HCT116 (cell line): ENCODE measurements at regions not wholly inside any gene's neighbourhood (a gene's known extent, or its start where the extent isn't known, plus 50 kb on each side); places are given as distances from the start of the nearest gene placed in this dataset.

ENCODE experiments used
- ATAC-seq: fragments of 200-7000 bp; cut with Tn5 transposase; 2 replicates; pipeline ENCODE4 v1.9.1; 2020; ENCODE audit warnings: mild to moderate bottlenecking, moderate library complexity
- BruUV-seq: library from RNA; stranded (reverse); fragments of 400-500 nt; replicated peaks from 2 replicates; lab custom pipeline; 2021; lab: Mats Ljungman, UMichigan
- CTCF ChIA-PET: fragments of 300-600 bp; sonication (Branson Sonifier 250); formaldehyde crosslinking; loops from one replicate; lab custom pipeline; 2021; ENCODE audit warnings: antibody characterized with exemption; lab: Charles Lee
- POLR2A ChIA-PET: fragments of 300-600, 350-600 bp; sonication (Branson Sonifier 250); formaldehyde crosslinking; loops from one replicate; lab custom pipeline; 2021; ENCODE audit warnings: antibody characterized with exemption; lab: Charles Lee
- RAD21 ChIA-PET, 2 experiments: fragments of 300-600 bp; sonication (Branson Sonifier 250); formaldehyde crosslinking; loops; one replicate each; lab custom pipeline; 2023; ENCODE audit warnings: low total read pairs in 2 of 2; ENCODE audit not compliant: uncharacterized antibody in 2 of 2, unreplicated experiment in 2 of 2, low non-redundant PET in 1 of 2; lab: Charles Lee
- DNase-seq: peaks from one replicate; pipeline ENCODE4 v3.0.0-alpha.2; 2010; ENCODE audit warnings: low read depth, low spot score
- H2AFZ ChIP-seq: fragments of 200-600 bp; shearing (Covaris generic), sonication (generic); 2 replicates; pipeline ENCODE4 v1.6.1; 2017; ENCODE audit warnings: low read depth, mixed run types, mixed read lengths, antibody characterized with exemption, low read length; ENCODE audit not compliant: poor library complexity, severe bottlenecking
- H3K27ac ChIP-seq: 2 replicates; pipeline ENCODE4 v1.5.1; 2012; ENCODE audit warnings: low read depth, low read length
- H3K27me3 ChIP-seq: fragments of 200-600 bp; sonication (generic); 2 replicates; pipeline ENCODE4 v1.6.1; 2016; ENCODE audit warnings: mixed run types, low read length, mixed read lengths; ENCODE audit not compliant: insufficient read depth
- H3K36me3 ChIP-seq, 2 experiments: fragments of 200-500 bp in 1 of 2; fragments of 200-600 bp in 1 of 2; sonication (Bioruptor generic) in 1 of 2; sonication (generic) in 1 of 2; 2 replicates each; pipeline versions ENCODE4 v1.5.1 to v1.6.1; 2014 to 2016; ENCODE audit warnings: low read length in 2 of 2, inconsistent platforms in 1 of 2, mixed read lengths in 1 of 2, mixed run types in 1 of 2; ENCODE audit not compliant: insufficient read depth in 2 of 2, control insufficient read depth in 1 of 2
- H3K4me1 ChIP-seq, 2 experiments: fragments of 200-600 bp in 1 of 2; sonication (generic) in 1 of 2; 2 replicates each; pipeline versions ENCODE4 v1.5.1 to v1.6.1; 2012 to 2017; ENCODE audit warnings: low read length in 2 of 2, inconsistent platforms in 1 of 2, mild to moderate bottlenecking in 1 of 2, mixed read lengths in 1 of 2, mixed run types in 1 of 2, moderate library complexity in 1 of 2; ENCODE audit not compliant: insufficient read depth in 2 of 2, control insufficient read depth in 1 of 2
- H3K4me2 ChIP-seq: fragments of 200-600 bp; sonication (generic); 2 replicates; pipeline ENCODE4 v1.6.1; 2017; ENCODE audit warnings: mixed run types, low read length, mixed read lengths
- H3K4me3 ChIP-seq, 2 experiments: fragments of 200-600 bp in 1 of 2; sonication (generic) in 1 of 2; replicated peaks in 1 of 2; 2 replicates each; pipeline ENCODE4 v1.5.1; 2011 to 2016; ENCODE audit warnings: low read length in 2 of 2, control low read depth in 1 of 2, low read depth in 1 of 2, mild to moderate bottlenecking in 1 of 2, mixed read lengths in 1 of 2, mixed run types in 1 of 2
- H3K79me2 ChIP-seq: fragments of 200-600 bp; sonication (generic); 2 replicates; pipeline ENCODE4 v1.6.1; 2017; ENCODE audit warnings: mild to moderate bottlenecking, mixed run types, low read length, moderate library complexity, mixed read lengths; ENCODE audit not compliant: insufficient read depth
- H3K9ac ChIP-seq: fragments of 200-600 bp; sonication (generic); 2 replicates; pipeline ENCODE4 v1.6.1; 2016; ENCODE audit warnings: low read length, mixed read lengths
- H3K9me2 ChIP-seq: fragments of 200-600 bp; sonication (generic), shearing (Covaris generic); 2 replicates; pipeline ENCODE4 v1.6.1; 2017; ENCODE audit warnings: mixed run types, mild to moderate bottlenecking, moderate library complexity; ENCODE audit not compliant: insufficient read depth
- H3K9me3 ChIP-seq, 2 experiments: fragments of 200-500 bp in 1 of 2; fragments of 200-600 bp in 1 of 2; sonication (Bioruptor generic) in 1 of 2; sonication (generic) in 1 of 2; 2 replicates each; pipeline ENCODE4 v1.6.1; 2014 to 2017; ENCODE audit warnings: low read length in 2 of 2, mixed read lengths in 2 of 2, inconsistent platforms in 1 of 2, low read depth in 1 of 2, mild to moderate bottlenecking in 1 of 2, mixed run types in 1 of 2, moderate library complexity in 1 of 2; ENCODE audit not compliant: control insufficient read depth in 1 of 2, insufficient read depth in 1 of 2
- H4K20me1 ChIP-seq: fragments of 200-600 bp; sonication (generic), shearing (Covaris generic); 2 replicates; pipeline ENCODE4 v1.6.1; 2017; ENCODE audit warnings: mixed run types, mild to moderate bottlenecking, moderate library complexity; ENCODE audit not compliant: insufficient read depth
- CBX3 ChIP-seq: IDR thresholded peaks from 2 replicates; pipeline ENCODE4 v1.6.1; 2012; ENCODE audit warnings: low read depth
- CEBPB ChIP-seq: IDR thresholded peaks from 2 replicates; pipeline ENCODE4 v1.6.1; 2012; ENCODE audit warnings: low read depth
- EGR1 ChIP-seq: IDR thresholded peaks from 2 replicates; pipeline ENCODE4 v1.6.1; 2012; ENCODE audit warnings: low read depth
- ELF1 ChIP-seq: IDR thresholded peaks from 2 replicates; pipeline ENCODE4 v1.6.1; 2012; ENCODE audit warnings: low read depth, borderline replicate concordance
- EZH2 ChIP-seq: fragments of 200-600 bp; sonication (generic); IDR thresholded peaks from 2 replicates; pipeline ENCODE4 v1.6.1; 2017; ENCODE audit warnings: antibody characterized with exemption, mixed run types
- EZH2phosphoT487 ChIP-seq: fragments of 200-600 bp; IDR thresholded peaks from 2 replicates; pipeline ENCODE4 v1.6.1; 2018; ENCODE audit warnings: antibody characterized with exemption, borderline replicate concordance
- FOSL1 ChIP-seq: IDR thresholded peaks from 2 replicates; pipeline ENCODE4 v1.6.1; 2012; ENCODE audit warnings: low read depth
- JUND ChIP-seq: IDR thresholded peaks from 2 replicates; pipeline ENCODE4 v1.6.1; 2012
- POLR2AphosphoS5 ChIP-seq: IDR thresholded peaks from 2 replicates; pipeline ENCODE4 v1.6.1; 2011; ENCODE audit warnings: mild to moderate bottlenecking, low read depth, low read length, moderate library complexity
- RAD21 ChIP-seq: IDR thresholded peaks from 2 replicates; pipeline ENCODE4 v1.6.1; 2012; ENCODE audit warnings: low read depth, mild to moderate bottlenecking
- SIN3A ChIP-seq: IDR thresholded peaks from 2 replicates; pipeline ENCODE4 v1.6.1; 2012; ENCODE audit warnings: low read depth
- SP1 ChIP-seq: IDR thresholded peaks from 2 replicates; pipeline ENCODE4 v1.6.1; 2012; ENCODE audit warnings: low read depth
- TCF7L2 ChIP-seq: IDR thresholded peaks from 2 replicates; pipeline ENCODE4 v1.7.0; 2011; ENCODE audit warnings: borderline replicate concordance, inconsistent platforms; ENCODE audit not compliant: insufficient read depth, insufficient read length; ENCODE audit errors: extremely low read depth
- YY1 ChIP-seq: IDR thresholded peaks from 2 replicates; pipeline ENCODE4 v1.6.1; 2011; ENCODE audit warnings: low read length, low read depth, moderate library complexity, mild to moderate bottlenecking; ENCODE audit not compliant: insufficient replicate concordance; ENCODE audit errors: extremely low read depth
- ZFX ChIP-seq: fragments of 450-650 bp; IDR thresholded peaks from 2 replicates; pipeline ENCODE4 v1.6.1; 2017
- ZNF274 ChIP-seq: fragments of 200-500 bp; sonication (Bioruptor generic); IDR thresholded peaks from 2 replicates; pipeline ENCODE4 v1.6.1; 2014; ENCODE audit warnings: mild to moderate bottlenecking, low read depth, low read length, inconsistent platforms
- intact Hi-C: fragments of 100-400 bp; cut with micrococcal nuclease; formaldehyde crosslinking; loops from 2 replicates; pipeline ENCODE4 v1.10.0; 2022
- TF ChIP-seq, protein P1 (sequence below): IDR thresholded peaks from 2 replicates; pipeline ENCODE4 v1.6.1; 2012
- TF ChIP-seq, protein P2 (sequence below): IDR thresholded peaks from 2 replicates; pipeline ENCODE4 v1.6.1; 2012; ENCODE audit warnings: low read depth

DNA sequence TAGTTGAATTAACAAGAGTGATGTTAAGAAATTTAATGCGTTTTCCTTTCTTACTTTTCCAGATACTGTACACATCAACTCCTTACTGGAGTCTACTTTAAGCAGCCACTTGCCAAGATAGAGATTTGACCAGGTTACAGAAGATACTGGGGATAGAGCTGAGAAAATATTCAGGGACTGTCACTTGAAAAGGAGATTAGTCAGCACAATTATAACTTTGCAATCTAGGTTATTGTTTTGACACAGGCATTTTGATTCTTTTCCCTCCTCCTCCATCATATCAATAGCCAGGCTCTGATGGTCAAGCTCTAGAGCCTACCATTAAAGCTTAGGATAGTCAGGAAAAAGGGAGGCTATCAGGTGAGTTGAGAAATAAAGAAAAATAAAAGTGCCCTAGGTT lies 345.9 kb upstream of the ITGA1 start:
- Histone ChIP-seq H3K4me2 (no peak overlapping the region), H3K9me2 (no peaks in the 10 kb centered on the region), H3K27ac (no peak overlapping the region), H3K4me3 (no peak overlapping the region), H3K9ac (no peak overlapping the region), H2AFZ (no peak overlapping the region), H3K36me3 (no peaks in the 10 kb centered on the region), H3K4me1 (no peaks in the 10 kb centered on the region), H3K9me3 (no peaks in the 10 kb centered on the region), H3K79me2 (no peaks in the 10 kb centered on the region), H4K20me1 (no peaks in the 10 kb centered on the region), H3K27me3 (no peaks in the 10 kb centered on the region)
- CTCF ChIA-PET, result no interaction called here
- ATAC-seq (no peak), DNase-seq (no peak)
- intact Hi-C loops, result no loop called here
- TF ChIP-seq, protein P1, sequence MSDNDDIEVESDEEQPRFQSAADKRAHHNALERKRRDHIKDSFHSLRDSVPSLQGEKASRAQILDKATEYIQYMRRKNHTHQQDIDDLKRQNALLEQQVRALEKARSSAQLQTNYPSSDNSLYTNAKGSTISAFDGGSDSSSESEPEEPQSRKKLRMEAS, result no peak
- TF ChIP-seq ELF1 (no peak), SIN3A (no peak), POLR2AphosphoS5 (no peak), CEBPB (no peak), EZH2phosphoT487 (no peak), CBX3 (no peak), TCF7L2 (no peak), RAD21 (no peak), ZNF274 (no peak), EZH2 (no peak), YY1 (no peak), ZFX (no peak), SP1 (no peak), EGR1 (no peak), JUND (no peak), FOSL1 (no peak)
- TF ChIP-seq, protein P2, sequence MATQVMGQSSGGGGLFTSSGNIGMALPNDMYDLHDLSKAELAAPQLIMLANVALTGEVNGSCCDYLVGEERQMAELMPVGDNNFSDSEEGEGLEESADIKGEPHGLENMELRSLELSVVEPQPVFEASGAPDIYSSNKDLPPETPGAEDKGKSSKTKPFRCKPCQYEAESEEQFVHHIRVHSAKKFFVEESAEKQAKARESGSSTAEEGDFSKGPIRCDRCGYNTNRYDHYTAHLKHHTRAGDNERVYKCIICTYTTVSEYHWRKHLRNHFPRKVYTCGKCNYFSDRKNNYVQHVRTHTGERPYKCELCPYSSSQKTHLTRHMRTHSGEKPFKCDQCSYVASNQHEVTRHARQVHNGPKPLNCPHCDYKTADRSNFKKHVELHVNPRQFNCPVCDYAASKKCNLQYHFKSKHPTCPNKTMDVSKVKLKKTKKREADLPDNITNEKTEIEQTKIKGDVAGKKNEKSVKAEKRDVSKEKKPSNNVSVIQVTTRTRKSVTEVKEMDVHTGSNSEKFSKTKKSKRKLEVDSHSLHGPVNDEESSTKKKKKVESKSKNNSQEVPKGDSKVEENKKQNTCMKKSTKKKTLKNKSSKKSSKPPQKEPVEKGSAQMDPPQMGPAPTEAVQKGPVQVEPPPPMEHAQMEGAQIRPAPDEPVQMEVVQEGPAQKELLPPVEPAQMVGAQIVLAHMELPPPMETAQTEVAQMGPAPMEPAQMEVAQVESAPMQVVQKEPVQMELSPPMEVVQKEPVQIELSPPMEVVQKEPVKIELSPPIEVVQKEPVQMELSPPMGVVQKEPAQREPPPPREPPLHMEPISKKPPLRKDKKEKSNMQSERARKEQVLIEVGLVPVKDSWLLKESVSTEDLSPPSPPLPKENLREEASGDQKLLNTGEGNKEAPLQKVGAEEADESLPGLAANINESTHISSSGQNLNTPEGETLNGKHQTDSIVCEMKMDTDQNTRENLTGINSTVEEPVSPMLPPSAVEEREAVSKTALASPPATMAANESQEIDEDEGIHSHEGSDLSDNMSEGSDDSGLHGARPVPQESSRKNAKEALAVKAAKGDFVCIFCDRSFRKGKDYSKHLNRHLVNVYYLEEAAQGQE, result no peak
- BruUV-seq, result no TSS peak
- POLR2A ChIA-PET, result no interaction called here
- RAD21 ChIA-PET, result no interaction called here
